D721Med (cell line): ENCODE measurements at regions not wholly inside any gene's neighbourhood (a gene's known extent, or its start where the extent isn't known, plus 50 kb on each side); places are given as distances from the start of the nearest gene placed in this dataset.

Experiments
- DNase-seq: peaks from one replicate; pipeline ENCODE4 v3.0.0; 2011; ENCODE audit warnings: low spot score; ENCODE audit not compliant: insufficient read length
- FAIRE-seq: peaks from 2 replicates; lab custom pipeline; 2011; peaks lifted over from hg19 to GRCh38; lab: Jason Lieb, UNC
- TF ChIP-seq, protein P1 (sequence below): IDR thresholded peaks from 2 replicates; pipeline ENCODE4 v1.5.1; 2012; ENCODE audit warnings: mild to moderate bottlenecking, control low read depth; ENCODE audit not compliant: insufficient read depth; ENCODE audit errors: missing control alignments

DNA sequence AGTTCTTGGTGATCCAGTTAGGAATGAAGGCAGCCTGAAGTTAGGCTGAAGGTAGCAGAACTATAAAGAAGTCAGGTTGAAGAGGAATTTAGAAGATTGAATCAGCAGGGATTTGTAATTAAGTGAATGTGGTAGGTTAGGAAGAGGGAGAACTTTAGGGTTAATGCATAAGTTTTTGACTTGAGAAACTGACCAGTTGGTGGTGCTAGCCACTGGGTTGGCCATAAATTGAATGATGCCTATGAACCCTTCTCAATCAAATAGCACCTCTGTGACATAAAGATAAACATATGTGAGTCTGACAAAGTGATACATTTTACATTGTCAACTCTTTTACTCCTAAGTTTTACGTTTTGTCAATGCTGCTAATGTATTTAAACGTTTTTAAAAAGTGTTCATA is 290.6 kb upstream of the NAV3 start:
- peak; percentile 21 for FAIRE-seq
- no peak for DNase-seq
- TF ChIP-seq, protein P1, sequence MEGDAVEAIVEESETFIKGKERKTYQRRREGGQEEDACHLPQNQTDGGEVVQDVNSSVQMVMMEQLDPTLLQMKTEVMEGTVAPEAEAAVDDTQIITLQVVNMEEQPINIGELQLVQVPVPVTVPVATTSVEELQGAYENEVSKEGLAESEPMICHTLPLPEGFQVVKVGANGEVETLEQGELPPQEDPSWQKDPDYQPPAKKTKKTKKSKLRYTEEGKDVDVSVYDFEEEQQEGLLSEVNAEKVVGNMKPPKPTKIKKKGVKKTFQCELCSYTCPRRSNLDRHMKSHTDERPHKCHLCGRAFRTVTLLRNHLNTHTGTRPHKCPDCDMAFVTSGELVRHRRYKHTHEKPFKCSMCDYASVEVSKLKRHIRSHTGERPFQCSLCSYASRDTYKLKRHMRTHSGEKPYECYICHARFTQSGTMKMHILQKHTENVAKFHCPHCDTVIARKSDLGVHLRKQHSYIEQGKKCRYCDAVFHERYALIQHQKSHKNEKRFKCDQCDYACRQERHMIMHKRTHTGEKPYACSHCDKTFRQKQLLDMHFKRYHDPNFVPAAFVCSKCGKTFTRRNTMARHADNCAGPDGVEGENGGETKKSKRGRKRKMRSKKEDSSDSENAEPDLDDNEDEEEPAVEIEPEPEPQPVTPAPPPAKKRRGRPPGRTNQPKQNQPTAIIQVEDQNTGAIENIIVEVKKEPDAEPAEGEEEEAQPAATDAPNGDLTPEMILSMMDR = peak; percentile 3

DNA sequence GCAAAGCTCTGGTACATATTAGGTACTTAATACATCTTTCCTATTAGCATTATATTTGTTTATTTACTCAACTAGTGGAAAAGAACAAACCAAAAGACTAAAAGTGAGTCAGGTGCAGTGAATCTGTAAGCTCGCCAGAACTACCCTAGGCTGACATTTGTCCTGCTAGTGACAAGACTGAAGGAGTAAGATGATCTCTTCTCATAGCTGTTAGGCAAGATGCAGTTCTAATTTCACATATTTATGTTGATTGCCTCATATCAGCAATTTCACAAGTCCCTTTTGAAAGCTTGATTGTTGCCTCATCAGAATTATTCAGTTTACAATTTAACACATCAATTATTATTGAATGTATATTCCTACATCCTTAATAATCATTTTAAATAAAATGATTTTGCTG is 293.0 kb upstream of the NAV3 start:
- DNase-seq (no peak), FAIRE-seq (no peak)
- TF ChIP-seq, protein P1 = no peak

DNA sequence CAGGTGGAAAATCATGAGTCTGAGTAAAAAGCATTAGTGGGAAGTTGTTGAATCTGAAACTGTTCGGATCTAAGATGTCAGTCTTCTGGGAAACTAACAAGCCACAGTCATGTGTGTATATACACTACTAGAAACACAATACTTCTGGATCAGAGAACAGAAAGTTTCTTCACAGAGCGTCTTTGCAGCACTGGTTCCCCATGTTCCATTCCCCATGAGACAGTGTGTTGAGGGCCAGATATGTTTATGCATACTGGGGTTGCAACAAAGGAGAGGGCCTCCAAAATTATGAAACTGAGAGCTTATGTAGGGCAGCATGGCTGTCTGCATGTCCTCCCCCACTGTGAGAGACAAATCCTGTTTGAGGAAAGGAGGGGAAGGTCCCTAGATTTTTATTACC is 295.0 kb upstream of the NAV3 start:
- FAIRE-seq (no peak), DNase-seq (no peak)
- TF ChIP-seq, protein P1 = no peak

DNA sequence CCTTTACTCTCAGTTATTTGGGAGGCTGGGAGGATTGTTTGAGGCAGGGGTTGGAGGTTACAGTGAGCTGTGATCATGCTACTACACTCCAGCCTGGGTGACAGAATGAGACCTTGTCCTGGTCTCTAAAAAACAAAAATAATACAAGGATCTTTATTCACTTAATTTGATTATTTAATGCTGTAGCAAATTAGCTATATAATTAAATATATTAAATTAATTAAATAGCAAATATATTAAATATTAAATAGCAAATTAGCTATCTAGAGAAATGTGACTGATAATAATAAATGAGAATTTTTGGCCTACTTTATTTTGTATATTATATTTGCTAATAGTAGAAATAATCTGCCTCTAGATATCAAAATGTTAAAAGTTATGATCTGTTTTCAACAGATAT is 298.8 kb upstream of the NAV3 start:
- FAIRE-seq (no peak), DNase-seq (no peak)
- TF ChIP-seq, protein P1 = no peak

DNA sequence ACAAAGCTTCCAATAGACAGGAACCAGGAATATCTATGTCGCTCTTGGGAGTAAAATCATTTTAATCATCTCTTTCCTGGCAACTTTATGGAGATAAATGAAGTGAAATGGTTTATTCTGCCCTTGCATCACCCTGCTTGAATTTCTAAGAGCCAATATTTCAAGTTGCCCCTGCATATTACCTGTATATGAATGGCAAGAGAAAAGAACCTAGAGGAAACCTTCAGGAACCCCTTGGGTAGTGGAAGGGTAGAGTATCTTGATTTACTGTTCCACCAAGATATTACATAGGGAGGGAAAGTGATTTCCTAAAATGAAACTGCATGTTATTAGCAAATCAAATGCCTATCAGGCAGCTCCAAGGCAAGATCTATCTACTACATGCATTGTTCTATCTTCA is 308.4 kb upstream of the NAV3 start:
- DNase-seq = no peak
- FAIRE-seq = no peak
- TF ChIP-seq, protein P1 = no peak

DNA sequence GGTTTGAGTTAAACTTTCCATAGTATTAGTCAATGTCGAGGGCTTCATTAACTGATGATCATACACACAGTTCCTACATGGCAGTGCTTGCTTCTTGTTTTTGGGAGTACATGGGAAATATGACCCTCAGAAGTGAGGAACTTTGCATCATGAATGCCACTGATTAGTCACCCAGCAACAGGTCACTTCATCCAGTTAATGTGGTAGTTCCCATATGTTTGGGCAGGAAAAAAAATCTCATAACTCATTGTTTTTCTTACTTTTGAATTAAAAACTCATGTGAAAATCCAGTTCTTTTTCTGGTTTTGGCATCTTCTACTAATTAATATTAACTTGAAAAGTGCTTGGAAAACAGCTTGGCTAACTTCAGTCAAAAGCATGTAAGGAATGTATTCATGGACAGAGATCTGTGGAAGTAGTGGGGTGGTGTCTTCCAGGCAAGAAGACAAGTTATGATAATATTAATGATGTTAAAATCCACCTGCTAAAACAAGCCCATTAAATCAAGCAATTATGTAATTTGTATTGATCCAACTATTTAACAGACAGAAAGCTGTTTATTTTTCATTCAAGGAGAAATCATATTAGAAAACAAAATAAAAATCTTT is 309.1 kb upstream of the NAV3 start:
- FAIRE-seq (no peak), DNase-seq (no peak)
- TF ChIP-seq, protein P1 = no peak

DNA sequence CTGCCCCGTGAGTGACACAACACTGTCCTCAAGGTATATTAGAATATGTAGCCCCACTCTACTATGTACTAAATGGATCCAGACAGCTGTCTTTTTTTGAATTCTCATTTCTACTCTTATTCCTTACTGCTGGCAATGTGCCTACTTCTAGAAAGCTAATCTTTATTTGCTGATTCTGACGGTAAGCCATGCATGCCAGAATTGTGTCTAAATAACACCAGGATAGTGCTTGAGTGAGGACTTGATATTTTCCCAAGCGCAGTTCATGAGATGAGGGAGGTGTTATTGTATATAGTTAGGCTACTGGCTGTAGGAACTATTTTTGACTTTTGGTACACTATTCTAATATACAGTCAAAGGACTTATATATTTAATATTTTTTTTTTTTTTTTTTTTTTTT is 316.2 kb upstream of the NAV3 start:
- FAIRE-seq = no peak
- DNase-seq = no peak
- TF ChIP-seq, protein P1 = no peak
